Esophagus squamous epithelium (tissue), 5 donors: ENCODE measurements at regions not wholly inside any gene's neighbourhood (a gene's known extent, or its start where the extent isn't known, plus 50 kb on each side); places are given as distances from the start of the nearest gene placed in this dataset.

Experiments
- DNase-seq: peaks from one replicate; lab custom pipeline; 2025; lab: John Stamatoyannopoulos, UW
- H3K27ac ChIP-seq, 4 donors: fragments of 200-600 bp; sonication (generic); one replicate each; pipeline ENCODE4 v1.5.1; 2016 to 2019; ENCODE audit warnings: mild to moderate bottlenecking in 1 of 4
- H3K27me3 ChIP-seq, 4 donors: fragments of 200-600 bp; sonication (generic); 1 replicate in 3 of 4; 2 replicates in 1 of 4; pipeline versions ENCODE4 v1.5.1 to v1.6.0; 2017 to 2021; ENCODE audit warnings: antibody characterized with exemption in 1 of 4
- H3K36me3 ChIP-seq, 3 donors: fragments of 200-600 bp; sonication (generic); one replicate each; pipeline ENCODE4 v1.5.1; 2016 to 2019
- H3K4me1 ChIP-seq, 3 donors: fragments of 200-600 bp; sonication (generic); one replicate each; pipeline ENCODE4 v1.5.1; 2017 to 2019
- H3K4me3 ChIP-seq, 4 donors: fragments of 200-600 bp; sonication (generic); 1 replicate in 3 of 4; 2 replicates in 1 of 4; pipeline ENCODE4 v1.5.1; 2016 to 2019; ENCODE audit warnings: mild to moderate bottlenecking in 2 of 4, moderate library complexity in 1 of 4
- H3K9me3 ChIP-seq, 3 donors: fragments of 200-600 bp; sonication (generic); one replicate each; pipeline ENCODE4 v1.5.1; 2016 to 2019
- CTCF ChIP-seq, 6 experiments: fragments of 450-650 bp in 4 of 6; fragments of 200-600 bp in 2 of 6; sonication (generic) in 2 of 6; IDR thresholded peaks; one replicate each; pipeline ENCODE4 v1.5.1; 2016 to 2019; ENCODE audit warnings: antibody characterized with exemption in 6 of 6, mild to moderate bottlenecking in 4 of 6, moderate library complexity in 4 of 6
- POLR2A ChIP-seq, 4 donors: fragments of 450-650 bp; IDR thresholded peaks; one replicate each; pipeline ENCODE4 v1.6.1; 2017; ENCODE audit warnings: antibody characterized with exemption in 4 of 4, mild to moderate bottlenecking in 4 of 4, moderate library complexity in 3 of 4
- WGBS, 2 donors: methylation state at CpG; one replicate each; pipeline ENCODE4 v1.1.5; 2018; 5-methylcytosine and 5-hydroxymethylcytosine counted together
- intact Hi-C: fragments of 100-400 bp; cut with DNase I; formaldehyde crosslinking; loops from one replicate; pipeline ENCODE4 v1.15.0; 2022
- donor health status: DM: yes; HTN: yes; CAD: no.

GRCh38 chr9:20144197-20144596, 355.4 kb upstream of the SLC24A2 start:
- DNase-seq: no peak
- Histone ChIP-seq H3K27ac (no peak overlapping the region), H3K9me3 (no peaks in the 10 kb centered on the region), H3K4me1 (peaks cover 0 to 8% (median 0%) of the 10 kb centered on the region in 3 donors), H3K4me3 (no peak overlapping the region), H3K27me3 (no peaks in the 10 kb centered on the region), H3K36me3 (no peaks in the 10 kb centered on the region)
- TF ChIP-seq POLR2A (IDR thresholded peaks at IDR 0.05) (no peak), CTCF (IDR thresholded peaks at IDR 0.05) (no peak)
- intact Hi-C loops: no loop called here
- WGBS, 2 donors: 34 to 40% methylated on average over 7 of the region's 7 CpGs

- H3K27me3 ChIP-seq: no peaks in the 10 kb centered on the region
- no peak for DNase-seq
- no peak overlapping the region for H3K4me3 ChIP-seq
- no peaks in the 10 kb centered on the region for H3K4me1 ChIP-seq
- H3K9me3 ChIP-seq: no peaks in the 10 kb centered on the region
- H3K27ac ChIP-seq: no peak overlapping the region
- no peaks in the 10 kb centered on the region for H3K36me3 ChIP-seq
- WGBS, 2 donors: 73 to 89% methylated on average over 4 to 9 of the region's 9 CpGs
- intact Hi-C loops: no loop called here
- TF ChIP-seq POLR2A (IDR thresholded peaks at IDR 0.05) (no peak), CTCF (IDR thresholded peaks at IDR 0.05) (no peak)
Measured at GRCh38 chr9:20139763-20140290, 351.0 kb upstream of the SLC24A2 start.

DNA sequence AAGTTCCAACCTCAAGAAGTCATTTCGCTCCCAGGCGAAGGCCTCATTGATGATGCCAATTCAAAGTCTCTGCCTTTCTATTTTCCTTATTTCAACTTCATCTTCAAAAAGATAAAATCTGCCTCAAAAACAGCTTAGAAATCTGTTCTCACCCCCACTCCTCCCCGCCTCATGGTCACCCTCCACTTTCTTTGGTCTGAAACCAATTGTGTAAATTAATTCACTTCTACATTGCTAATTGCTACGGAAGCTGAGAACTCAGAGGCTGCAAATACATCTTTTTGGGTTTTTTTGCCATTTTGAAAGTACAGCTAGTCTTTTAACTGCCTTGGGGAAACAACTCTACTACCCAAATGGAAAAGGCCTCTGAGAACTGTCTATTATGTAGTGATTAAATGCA, 350.0 kb upstream of the SLC24A2 start:
- Histone ChIP-seq H3K36me3 (no peaks in the 10 kb centered on the region), H3K4me3 (no peak overlapping the region), H3K27me3 (no peaks in the 10 kb centered on the region), H3K9me3 (no peaks in the 10 kb centered on the region), H3K4me1 (no peaks in the 10 kb centered on the region), H3K27ac (no peak overlapping the region)
- DNase-seq: no peak
- WGBS, 2 donors: 86 to 94% methylated on average over 4 of the region's 4 CpGs
- intact Hi-C loops: no loop called here
- no peak for TF ChIP-seq CTCF (IDR thresholded peaks at IDR 0.05)
- TF ChIP-seq POLR2A (IDR thresholded peaks at IDR 0.05): no peak

DNA sequence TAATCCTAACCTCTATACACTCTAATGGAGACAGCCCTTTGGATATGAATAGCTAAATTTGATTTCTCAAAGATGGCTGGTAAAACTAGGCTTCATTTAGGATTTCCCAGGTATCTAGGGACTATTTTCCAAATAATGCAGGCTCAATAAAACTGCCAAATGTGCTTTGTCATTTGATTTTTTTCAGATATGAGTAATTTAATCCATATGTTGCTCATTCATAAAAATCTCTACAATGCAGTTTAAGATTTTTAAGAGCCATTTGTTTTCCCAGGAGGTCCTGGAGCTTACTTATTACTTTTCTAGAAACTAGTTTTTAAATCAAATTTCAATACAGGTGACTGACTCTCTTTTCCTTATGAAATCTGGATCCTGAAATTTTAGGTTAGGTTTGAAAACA, 349.3 kb upstream of the SLC24A2 start:
- H3K9me3 ChIP-seq: no peaks in the 10 kb centered on the region
- no peaks in the 10 kb centered on the region for H3K4me1 ChIP-seq
- H3K36me3 ChIP-seq: no peaks in the 10 kb centered on the region
- no peak for DNase-seq
- no peaks in the 10 kb centered on the region for H3K27me3 ChIP-seq
- no peak overlapping the region for H3K27ac ChIP-seq
- intact Hi-C loops: no loop called here
- no peak overlapping the region for H3K4me3 ChIP-seq
- TF ChIP-seq POLR2A (IDR thresholded peaks at IDR 0.05) (no peak), CTCF (IDR thresholded peaks at IDR 0.05) (no peak)

- TF ChIP-seq POLR2A (IDR thresholded peaks at IDR 0.05) (no peak), CTCF (IDR thresholded peaks at IDR 0.05) (no peak)
- intact Hi-C loops: no loop called here
- Histone ChIP-seq H3K4me3 (no peak overlapping the region), H3K27me3 (no peaks in the 10 kb centered on the region), H3K9me3 (no peaks in the 10 kb centered on the region), H3K36me3 (no peaks in the 10 kb centered on the region), H3K27ac (no peak overlapping the region), H3K4me1 (no peaks in the 10 kb centered on the region)
- 58 to 62% methylated on average over 1 of the region's 1 CpG for WGBS, 2 donors
- DNase-seq: no peak
Measured at GRCh38 chr9:20137425-20137824, 348.6 kb upstream of the SLC24A2 start.
